GM18873 (cell line): ENCODE measurements at regions not wholly inside any gene's neighbourhood (a gene's known extent, or its start where the extent isn't known, plus 50 kb on each side); places are given as distances from the start of the nearest gene placed in this dataset.
"Not testable (repeated sequence)": the region's sequence is repeated elsewhere in the genome, so short reads cannot be mapped to it uniquely, and the experiment has no call there.

ENCODE experiments used
- ATAC-seq: cut with Tn5 transposase; IDR thresholded peaks from one replicate; pipeline ENCODE4 v1.9.1; 2021; ENCODE audit warnings: mild to moderate bottlenecking, moderate library complexity, moderate number of reproducible peaks; ENCODE audit not compliant: unreplicated experiment, low FRiP score

DNA sequence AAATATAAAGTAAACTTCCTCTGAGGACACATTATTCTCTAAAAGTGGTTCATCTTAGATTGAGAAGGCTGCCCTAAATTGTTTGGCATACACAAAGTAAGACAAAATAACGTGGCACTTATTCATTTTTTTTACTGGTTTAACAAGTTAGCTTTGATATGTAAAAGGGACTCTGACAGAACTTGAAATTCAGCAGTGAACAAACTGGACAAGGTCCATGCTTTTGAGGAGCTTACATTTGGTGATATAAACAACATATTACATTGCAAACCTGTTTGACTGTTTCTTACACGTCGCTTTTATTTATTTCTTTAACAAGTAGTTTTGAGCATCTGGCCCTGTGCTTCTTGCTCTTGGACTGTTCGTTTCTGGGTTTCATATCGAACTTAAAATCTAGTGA lies 253.1 kb upstream of the POM121L12 start:
- no peak for ATAC-seq

DNA sequence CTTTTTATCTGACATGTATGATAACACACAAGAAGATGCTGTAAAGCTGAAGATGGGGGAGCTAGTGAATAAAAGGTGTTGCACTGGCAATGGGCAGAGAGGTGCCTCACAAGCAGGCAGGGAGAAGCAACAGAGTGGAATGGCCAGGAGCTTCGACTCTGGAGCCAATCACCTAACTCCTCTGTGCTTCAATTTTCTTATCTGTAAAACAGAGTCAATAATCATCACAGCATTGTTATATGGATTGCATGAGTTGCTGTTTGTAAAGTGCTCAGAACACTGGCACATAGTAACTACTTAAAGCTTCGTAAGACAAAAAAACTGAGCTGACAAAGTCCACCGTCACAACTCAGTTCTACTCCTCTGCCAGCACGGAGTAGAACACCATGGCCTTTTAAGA lies 254.2 kb upstream of the POM121L12 start:
- no peak for ATAC-seq

DNA sequence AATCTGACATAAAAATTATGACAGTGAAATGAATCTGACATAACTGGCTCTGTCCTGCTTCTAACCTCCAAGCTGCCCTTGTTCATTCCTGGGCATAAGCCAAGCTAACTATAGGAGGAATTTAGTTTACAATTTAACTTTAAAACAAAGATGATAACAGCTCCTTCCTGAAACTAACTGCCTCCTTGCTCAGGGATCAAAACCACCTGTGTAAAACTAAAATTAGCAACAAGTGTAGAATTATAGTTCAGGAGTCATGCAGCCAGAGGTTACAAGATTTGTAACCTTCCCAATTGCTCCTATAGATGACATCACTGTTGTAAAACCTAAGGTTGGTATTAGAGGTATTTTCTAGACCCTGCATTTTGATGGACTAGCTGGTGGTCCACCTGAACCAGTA lies 256.4 kb upstream of the POM121L12 start:
- ATAC-seq, result no peak

DNA sequence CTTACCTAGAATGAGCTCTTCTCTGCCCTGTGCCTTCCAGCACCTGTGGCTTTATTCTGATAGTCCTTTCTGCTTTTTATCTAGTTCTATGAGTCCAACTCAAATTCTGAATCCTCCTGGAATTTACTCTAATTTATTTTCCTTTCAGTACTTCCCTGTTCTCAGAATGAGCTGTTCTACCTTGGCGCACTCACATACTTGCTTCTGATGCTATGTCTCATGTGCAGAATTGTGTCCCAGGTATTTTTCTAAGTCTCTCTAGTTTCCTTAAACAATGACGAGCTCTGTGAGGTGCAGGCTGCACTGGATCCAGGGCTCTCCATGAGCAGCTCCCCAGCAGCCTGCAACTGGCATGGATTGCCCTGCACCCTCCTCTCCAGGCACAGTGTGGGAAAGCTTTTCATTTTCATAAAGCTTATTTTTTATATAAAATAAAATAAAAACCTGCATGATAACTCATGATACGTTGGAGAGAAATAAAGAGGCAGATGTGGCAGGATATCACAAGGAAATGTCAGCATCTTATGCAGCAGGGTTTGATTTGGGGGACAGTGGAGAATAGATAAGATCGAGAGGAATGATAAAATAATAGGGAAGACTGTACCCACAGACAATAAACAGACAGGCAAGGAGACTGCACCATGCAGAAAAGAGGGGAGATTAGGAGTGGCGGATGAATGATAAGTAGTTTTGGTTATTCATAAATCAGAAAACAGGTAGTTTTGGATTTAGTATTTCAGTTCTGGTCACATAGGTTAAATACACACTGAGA lies 258.2 kb upstream of the POM121L12 start:
- no peak for ATAC-seq

DNA sequence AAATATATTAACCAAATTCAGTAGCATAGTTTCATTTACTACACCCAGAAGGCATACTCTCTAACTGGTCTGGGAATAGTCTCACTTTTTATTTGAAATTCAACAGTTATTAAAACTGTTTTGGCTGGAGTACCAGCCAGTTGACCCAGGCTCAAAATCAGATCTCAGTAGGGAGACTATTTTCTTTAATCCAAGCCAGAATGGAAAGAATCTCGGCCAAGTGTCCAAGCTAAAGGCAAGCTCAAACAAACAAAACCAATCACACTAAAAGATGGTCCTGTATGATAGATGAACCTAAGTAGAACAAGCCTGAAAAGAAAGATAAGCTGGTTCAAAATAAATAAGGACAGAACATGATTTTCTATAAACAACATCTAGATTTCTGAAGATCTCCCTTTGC lies 259.6 kb upstream of the POM121L12 start:
- no peak for ATAC-seq

DNA sequence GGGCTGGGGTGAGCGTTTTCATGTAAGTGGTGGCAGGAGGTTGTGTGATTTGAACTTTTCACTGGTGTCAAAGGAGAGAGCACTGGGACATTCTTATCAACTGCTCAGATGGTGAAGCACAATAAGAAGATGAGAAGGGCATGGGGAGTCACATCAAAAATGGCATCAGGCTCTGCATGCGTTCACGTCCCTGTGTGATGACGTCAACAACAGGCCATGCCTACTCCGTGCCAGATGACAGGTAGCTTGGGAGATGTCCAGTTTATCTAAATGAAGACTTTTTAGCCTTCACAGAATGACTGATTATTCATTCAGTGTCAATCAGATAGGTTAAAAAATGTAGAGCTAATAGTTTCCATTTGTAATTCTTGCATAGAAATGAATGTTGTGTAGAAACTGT lies 264.3 kb upstream of the POM121L12 start:
- ATAC-seq, result no peak

DNA sequence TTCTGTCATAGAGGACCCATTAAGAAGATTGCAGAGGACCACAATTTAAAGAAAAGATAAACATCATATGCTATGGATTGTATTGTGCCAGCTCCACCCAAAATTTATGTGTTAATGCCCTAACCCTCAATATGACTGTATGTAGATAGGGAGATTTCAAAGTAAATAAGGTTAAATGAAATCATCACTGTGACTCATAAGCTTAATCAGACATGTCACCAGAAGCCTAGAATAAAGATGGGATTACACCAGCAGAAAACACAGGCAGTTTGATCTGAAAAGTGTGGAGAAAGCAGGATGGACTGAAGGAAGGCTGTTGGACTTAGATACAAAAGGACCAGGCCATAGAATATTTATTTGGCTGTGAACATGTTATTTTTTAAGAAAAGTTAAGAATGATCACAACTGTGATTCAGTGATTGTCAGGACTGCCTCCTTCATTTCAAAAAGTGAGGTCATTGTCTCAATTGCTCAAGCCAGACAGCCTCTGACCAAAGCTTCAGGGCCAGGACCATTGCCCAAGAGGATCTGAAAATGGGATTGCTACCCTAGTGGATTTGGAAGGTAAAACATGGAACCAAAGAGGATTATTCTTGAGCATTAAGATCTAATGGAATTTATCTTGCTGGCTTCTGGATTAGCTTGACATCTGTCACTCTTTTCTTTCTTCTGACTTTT lies 270.8 kb upstream of the POM121L12 start:
- ATAC-seq, result no peak

DNA sequence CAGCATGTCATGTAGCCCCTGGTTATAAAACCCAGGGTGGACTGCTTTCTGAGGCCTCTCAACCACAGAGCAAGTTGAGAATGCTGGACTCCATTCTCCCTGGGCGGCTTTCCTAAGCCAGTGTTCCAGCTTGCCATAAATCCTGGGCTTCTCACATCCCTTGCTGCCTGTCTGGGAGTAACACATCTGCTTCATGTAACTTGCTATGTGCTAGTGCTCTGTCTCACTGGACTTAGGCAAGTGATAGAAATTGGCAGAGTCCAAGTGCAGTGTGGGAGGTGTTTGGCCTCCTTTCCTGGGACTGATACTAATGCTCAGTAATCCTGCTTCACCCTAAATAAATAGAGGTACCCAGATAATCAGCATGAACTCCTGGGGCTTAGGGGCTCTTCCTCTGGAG lies 277.1 kb upstream of the POM121L12 start:
- ATAC-seq, result no peak

DNA sequence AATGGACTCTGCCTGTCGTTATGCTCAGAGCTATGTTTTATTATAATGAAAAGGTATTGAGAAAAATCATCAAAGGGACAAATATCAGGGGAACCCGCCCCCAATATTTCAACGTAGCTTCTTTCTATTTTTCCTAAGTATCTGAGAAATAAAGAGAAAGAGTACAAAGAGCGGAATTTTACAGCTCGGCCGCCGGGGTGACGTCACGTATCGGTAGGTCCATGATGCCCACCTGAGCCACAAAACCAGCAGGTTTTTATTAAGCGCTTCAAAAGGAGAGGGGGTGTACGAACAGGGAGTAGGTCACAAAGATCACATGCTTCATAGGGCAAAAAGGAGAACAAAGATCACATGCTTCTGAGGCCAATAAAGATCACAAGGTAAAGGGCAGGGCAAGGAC lies 281.6 kb upstream of the POM121L12 start:
- ATAC-seq, result no peak

DNA sequence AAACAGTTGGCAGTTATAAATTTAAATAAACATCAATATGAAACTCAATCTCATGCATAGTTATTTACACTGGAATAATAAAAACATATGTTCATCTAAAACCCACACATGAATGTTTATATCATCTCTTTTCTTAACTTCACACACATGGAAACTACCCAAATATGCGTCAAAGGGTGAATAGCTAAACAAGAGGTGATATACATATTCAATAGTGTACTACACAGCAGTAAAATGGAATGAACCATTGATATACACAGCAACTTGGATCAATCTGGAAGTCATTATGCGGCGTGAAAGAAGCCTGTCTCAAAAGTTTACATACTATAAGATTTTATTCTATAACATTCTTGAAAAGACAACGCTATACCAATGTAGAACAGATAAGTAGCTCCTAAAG lies 282.5 kb upstream of the POM121L12 start:
- no peak for ATAC-seq

DNA sequence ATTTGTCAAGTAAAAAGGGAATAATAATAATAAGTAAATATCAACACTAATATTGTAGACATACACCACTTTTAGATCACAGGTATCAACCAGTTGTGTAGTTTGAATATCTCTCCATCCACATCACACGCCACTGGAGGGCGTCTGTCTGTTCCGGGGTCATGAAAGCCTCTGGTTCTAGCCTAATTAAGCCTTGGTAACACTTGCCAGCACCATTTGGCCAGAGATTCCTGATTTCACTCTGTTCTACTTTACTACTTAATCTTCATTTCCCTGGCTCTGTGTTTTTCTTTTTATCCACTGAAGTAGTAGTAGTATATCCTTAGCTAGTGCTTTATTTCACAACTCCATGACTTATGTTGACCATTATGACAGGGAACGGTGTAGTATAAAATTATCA lies 285.6 kb upstream of the POM121L12 start:
- ATAC-seq, result no peak

DNA sequence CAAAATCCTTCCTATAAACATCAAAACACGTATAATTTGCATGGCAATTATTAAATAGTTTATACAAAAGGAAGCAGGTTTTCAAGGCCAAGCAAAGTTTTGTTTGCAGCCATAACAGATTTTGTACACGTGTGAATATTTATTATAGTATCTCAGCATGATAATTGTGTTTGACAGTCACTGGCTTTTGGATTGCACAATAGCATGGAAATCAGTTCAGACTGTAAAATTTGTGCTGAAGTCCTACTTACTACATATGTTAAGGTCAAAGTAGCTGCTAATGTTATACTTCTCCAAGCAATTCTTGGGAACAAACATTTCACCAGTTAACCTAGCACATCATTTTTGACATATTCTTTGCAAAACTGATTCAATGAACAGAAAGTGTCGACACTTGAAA lies 287.6 kb upstream of the POM121L12 start:
- no peak for ATAC-seq

DNA sequence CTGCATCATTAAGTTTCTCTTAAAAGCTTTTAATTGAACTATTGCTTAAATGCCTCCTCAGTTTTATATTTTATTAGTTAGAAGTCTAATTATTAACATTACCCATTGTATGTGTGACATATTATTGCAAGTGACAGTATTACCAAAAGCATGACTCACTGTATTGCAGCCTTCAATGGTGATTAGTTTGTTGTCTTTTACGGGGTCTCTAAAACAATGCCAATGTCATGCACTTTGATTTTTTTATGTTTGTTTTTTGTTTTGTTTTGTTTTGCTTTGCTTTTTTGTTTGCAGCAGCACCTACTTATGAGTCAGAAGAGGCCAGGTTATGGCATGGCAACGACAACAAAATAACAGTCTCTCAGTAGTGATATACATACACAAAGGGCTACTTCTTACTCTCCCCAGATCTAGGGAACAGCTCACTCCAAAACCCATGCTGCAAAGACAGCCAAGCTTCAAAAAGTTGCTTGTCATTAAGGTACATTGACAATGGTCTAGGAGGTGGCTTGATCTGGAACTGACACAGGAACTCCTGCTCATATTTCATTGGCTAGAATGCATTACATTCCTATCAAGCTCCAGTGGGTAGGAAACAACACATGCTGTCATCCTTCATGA lies 293.7 kb upstream of the POM121L12 start:
- ATAC-seq, result no peak

DNA sequence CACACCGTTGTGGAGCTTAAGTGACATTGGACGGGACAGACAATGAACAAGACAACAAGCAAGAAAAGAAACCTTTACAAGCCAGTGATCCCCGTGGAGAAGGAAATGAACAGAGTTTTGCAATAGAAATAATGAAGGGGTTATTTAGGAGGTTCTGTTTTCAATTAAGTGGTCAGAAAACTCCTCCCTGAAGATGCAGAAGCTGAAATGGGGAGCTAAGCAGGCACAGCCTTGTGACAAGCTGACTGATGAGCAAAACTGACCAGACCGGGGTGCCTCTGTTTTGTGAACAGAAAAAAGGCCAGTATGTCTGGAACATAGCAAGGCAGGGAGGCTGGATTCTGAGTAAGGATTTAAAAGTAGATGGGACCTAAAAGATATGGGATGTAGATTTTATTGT lies 299.8 kb upstream of the POM121L12 start:
- ATAC-seq, result no peak

DNA sequence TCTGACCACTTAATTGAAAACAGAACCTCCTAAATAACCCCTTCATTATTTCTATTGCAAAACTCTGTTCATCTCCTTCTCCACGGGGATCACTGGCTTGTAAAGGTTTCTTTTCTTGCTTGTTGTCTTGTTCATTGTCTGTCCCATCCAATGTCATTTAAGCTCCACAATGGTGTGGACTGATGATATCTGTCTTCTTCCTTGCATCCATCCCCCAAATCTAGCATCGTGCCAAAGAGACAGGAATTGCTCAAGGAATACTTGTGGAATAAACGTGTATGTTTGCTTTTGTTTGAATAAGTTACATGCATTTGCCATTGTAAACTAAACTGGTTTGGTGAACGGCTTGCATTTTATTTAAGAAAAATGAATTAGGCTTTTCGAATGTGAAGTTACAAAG lies 306.8 kb upstream of the POM121L12 start:
- not testable (repeated sequence) for ATAC-seq

DNA sequence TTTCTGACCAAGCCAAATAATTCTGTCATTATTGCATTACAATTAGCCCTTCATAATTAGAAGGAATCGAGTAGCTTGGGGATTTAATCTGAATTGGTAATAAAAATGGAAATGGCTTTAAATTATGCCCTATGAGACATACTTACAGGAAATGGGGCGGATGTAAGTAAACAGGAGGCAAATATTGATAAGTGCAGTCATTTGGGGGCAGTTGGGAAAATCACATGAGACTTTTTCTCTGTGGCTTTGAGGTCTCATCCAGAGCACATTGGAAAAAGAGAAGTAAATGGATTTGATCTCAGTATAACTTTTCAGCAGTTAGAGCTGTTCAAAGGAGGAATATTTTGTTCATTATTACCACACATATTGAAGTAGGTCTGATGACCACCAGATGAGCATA lies 307.8 kb upstream of the POM121L12 start:
- ATAC-seq, result no peak

DNA sequence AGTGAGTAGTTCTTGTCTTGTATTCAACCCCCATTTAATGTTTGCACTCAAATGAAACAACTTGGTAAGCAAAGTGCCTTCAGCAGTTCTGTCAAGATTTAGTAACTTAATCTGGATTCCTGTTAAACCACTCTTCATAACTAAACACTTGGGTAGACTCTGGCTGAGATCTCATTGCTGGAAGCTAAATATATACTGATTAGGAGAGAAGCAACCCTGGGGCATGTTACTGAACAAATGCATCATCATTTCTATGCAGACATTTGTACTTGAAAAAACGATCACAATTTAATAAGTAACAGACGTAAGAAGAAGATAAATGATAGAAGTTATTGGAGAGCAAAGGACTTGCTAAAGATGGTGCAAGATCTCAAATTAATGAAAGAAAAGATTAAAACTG lies 308.4 kb upstream of the POM121L12 start:
- no peak for ATAC-seq

DNA sequence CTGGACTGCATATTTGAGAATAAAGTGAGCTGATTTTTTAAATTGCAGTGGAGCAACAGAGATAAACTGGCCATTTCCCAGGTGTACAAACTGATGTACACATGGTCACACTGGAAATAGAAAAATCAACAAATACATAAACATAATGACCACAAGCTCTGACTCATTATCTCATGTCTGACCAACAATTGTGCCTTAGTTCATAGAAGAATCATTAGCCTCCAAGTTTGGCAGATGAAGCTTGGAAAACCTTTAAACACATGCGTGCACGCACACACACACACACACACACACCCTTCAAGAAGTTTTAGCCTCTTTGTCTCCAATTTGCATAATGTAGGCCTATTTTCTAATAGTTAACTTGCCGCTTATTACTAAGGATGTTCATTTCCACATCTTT lies 308.9 kb upstream of the POM121L12 start:
- ATAC-seq, result no peak

DNA sequence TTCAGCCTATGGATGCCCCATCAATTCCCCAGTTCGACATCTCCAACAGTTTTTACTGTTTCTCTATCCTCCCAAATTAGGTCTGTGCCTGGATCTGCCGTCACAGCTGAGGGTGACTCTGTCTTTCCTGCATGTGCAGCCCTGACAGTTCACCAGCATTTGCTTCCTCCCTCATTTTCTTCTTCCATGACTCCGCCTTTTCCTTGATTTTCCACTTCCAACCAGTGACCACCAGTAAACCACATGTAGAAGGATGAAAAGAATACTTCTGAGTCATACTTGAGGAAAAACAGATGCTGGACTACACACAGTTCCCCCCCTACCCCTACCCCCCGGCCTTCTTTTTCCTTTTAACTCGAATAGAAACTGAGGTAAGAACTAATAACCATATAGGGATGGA lies 311.8 kb upstream of the POM121L12 start:
- ATAC-seq, result no peak

DNA sequence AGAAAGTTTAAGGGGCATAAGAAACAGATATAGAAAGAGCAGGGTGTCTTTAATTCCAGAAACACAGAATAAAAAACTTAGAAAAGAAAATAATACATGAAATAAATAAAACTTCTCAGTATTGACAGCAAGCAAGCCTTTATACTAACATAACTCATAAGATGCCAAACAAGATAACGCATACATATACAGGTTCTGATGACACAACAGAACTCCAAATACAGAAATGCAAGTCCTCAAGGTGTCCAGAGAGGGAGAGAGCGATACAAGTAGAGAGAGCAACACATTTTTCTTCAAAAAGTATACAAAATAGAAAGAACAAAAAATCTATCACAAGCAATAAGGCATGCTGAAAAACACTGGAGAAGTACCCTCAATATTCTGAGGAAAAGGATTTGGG lies 314.6 kb upstream of the POM121L12 start:
- no peak for ATAC-seq

DNA sequence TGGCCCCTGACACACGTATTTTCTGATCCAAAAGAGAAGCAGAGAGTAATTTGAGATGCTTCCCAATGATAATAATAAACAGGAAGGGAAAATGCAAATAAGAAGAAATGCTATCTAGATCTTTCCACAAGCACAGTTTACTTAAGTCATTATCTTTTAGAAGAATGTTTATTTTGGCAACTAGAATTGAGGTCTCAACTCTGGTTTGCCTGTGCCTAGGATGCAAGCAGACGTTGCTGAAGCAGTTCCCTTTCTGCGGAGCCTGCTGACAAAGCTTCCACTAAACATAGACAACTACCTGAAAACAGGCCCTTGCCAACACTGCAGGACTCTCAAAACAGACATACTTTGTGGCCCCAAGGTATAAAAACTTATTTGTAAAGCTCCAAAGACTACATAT lies 315.8 kb upstream of the POM121L12 start:
- ATAC-seq, result no peak

DNA sequence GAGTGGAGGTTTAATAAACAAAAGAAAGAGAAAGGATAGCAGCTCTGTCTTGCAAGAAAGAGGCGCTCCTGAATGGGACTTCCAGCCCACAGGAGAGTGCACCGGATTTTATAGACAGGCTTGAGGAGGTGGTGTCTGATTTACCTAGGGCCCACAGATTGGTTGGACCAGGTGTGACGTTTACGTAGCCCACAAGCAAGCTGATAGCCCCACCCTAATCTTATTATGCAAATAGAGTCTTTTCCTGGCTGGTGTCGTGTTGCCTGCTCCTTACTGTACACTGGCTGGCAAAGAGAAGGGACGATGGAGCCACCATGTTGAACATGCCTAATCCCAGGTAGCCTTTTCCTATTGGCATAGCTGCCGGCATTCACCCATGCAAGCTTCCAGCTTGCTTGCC lies 319.7 kb upstream of the POM121L12 start:
- no peak for ATAC-seq
